ENCODE measurements at regions not wholly inside any gene's neighbourhood (a gene's known extent, or its start where the extent isn't known, plus 50 kb on each side); places are given as distances from the start of the nearest gene placed in this dataset.
"Not testable (repeated sequence)": the region's sequence is repeated elsewhere in the genome, so short reads cannot be mapped to it uniquely, and the experiment has no call there.

GRCh38 chr9:87387351-87388011 lies 110.2 kb upstream of the DAPK1 start:
- no peak for TF ChIP-seq CTCF (IDR thresholded peaks at IDR 0.05; ENCODE audit: low read depth, low read length, missing control alignments)
- no peak overlapping the region for H3K4me3 ChIP-seq (replicated peaks; ENCODE audit: low read depth, low read length)
- no peak for DNase-seq (ENCODE audit: extremely low read depth, low read depth)

DNA sequence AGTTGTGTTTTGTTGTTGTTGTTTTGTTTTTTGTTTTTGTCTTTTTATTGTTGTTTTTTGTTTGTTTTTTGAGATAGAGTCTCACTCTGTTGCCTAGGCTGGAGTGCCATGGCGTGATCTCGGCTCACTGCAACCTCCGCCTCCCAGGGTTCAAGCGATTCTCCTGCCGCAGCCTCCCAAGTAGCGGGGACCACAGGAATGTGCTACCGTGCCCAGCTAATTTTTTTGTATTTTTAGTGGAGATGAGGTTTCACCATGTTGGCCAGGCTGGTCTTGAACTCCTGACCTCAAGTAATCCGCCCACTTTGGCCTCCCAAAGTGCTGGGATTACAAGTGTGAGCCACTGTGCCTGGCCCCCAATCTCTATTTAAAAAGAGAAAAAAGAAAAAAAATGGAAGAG lies 109.0 kb upstream of the DAPK1 start:
- not testable (repeated sequence) for DNase-seq (ENCODE audit: extremely low read depth, low read depth); H3K4me3 ChIP-seq (replicated peaks; ENCODE audit: low read depth, low read length)

- DNase-seq (ENCODE audit: extremely low read depth, low read depth): no peak
- no peak for TF ChIP-seq CTCF (IDR thresholded peaks at IDR 0.05; ENCODE audit: low read depth, low read length, missing control alignments)
- no peak overlapping the region for H3K4me3 ChIP-seq (replicated peaks; ENCODE audit: low read depth, low read length)
Measured at GRCh38 chr9:87389936-87390335, 107.7 kb upstream of the DAPK1 start.

DNA sequence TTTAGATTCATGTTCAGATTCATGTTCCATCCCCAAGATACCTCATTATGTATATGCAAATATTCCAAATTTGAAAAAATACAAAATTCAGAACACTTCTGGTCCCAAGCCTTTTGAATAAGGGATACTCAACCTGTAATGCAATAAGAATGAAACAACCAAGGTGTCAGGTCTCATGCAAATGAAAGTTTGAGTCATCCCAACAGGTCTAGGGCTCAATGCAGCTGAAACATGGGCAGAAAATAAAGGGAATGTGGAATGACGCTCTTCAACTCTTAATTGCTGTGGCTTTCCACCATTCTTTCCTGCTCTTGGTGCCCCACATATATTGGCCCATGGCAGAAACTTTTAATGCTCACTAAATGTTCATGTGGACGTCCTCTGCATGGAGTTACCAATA lies 107.3 kb upstream of the DAPK1 start:
- DNase-seq (ENCODE audit: extremely low read depth, low read depth): no peak
- H3K4me3 ChIP-seq (replicated peaks; ENCODE audit: low read depth, low read length): no peak overlapping the region
- TF ChIP-seq CTCF (IDR thresholded peaks at IDR 0.05; ENCODE audit: low read depth, low read length, missing control alignments): no peak

DNA sequence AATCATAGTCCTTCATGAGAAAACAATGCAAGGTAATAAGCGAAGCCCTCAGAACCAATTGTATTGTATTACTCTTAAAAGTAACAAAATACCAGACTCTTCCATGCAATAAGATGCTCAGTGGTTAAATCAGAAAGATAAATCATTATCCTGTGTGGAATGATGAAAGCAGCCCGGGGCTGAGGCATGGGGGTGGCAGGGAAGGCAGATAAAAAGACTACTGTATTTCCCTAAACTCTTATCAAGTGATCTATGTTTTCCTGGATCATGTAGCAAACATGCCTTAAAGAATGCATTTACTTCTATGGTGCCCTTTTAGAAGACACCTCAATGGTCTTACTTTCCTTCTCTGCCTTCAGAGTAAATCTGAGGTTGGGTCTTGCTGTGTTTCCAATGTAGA lies 105.6 kb upstream of the DAPK1 start:
- no peak overlapping the region for H3K4me3 ChIP-seq (replicated peaks; ENCODE audit: low read depth, low read length)
- TF ChIP-seq CTCF (IDR thresholded peaks at IDR 0.05; ENCODE audit: low read depth, low read length, missing control alignments): no peak
- no peak for DNase-seq (ENCODE audit: extremely low read depth, low read depth)

- no peak for DNase-seq (ENCODE audit: extremely low read depth, low read depth)
- no peak for TF ChIP-seq CTCF (IDR thresholded peaks at IDR 0.05; ENCODE audit: low read depth, low read length, missing control alignments)
- no peak overlapping the region for H3K4me3 ChIP-seq (replicated peaks; ENCODE audit: low read depth, low read length)
Measured at GRCh38 chr9:87393706-87394230, 103.9 kb upstream of the DAPK1 start.

GRCh38 chr9:87395804-87396479 lies 101.7 kb upstream of the DAPK1 start:
- TF ChIP-seq CTCF (IDR thresholded peaks at IDR 0.05; ENCODE audit: low read depth, low read length, missing control alignments): no peak
- no peak for DNase-seq (ENCODE audit: extremely low read depth, low read depth)
- H3K4me3 ChIP-seq (replicated peaks; ENCODE audit: low read depth, low read length): no peak overlapping the region

Data from HFF-Myc (cell line).